GM12873 (cell line): ENCODE measurements at regions not wholly inside any gene's neighbourhood (a gene's known extent, or its start where the extent isn't known, plus 50 kb on each side); places are given as distances from the start of the nearest gene placed in this dataset.

Source experiments
- CTCF ChIP-seq: IDR thresholded peaks from 2 replicates; pipeline ENCODE4 v1.5.1; 2012; ENCODE audit warnings: low read depth, mild to moderate bottlenecking, moderate library complexity, low read length, control low read depth; ENCODE audit not compliant: insufficient read depth; ENCODE audit errors: missing control alignments

GRCh38 chr20:48460681-48461080 is 367.1 kb downstream of the PREX1 start:
- TF ChIP-seq CTCF: no peak

- no peak for TF ChIP-seq CTCF
Measured at GRCh38 chr20:48459722-48460395, 367.9 kb downstream of the PREX1 start.

GRCh38 chr20:48458601-48459385 is 369.0 kb downstream of the PREX1 start:
- no peak for TF ChIP-seq CTCF

- TF ChIP-seq CTCF: no peak
Measured at GRCh38 chr20:48458003-48458377, 369.8 kb downstream of the PREX1 start.

- TF ChIP-seq CTCF: no peak
Measured at GRCh38 chr20:48457193-48458002, 370.4 kb downstream of the PREX1 start.

GRCh38 chr20:48456366-48457192 is 371.2 kb downstream of the PREX1 start:
- TF ChIP-seq CTCF: no peak
